H1 (cell line): ENCODE measurements at regions not wholly inside any gene's neighbourhood (a gene's known extent, or its start where the extent isn't known, plus 50 kb on each side); places are given as distances from the start of the nearest gene placed in this dataset.

Source experiments
- EGR1 ChIP-seq: IDR thresholded peaks from 2 replicates; pipeline ENCODE4 v1.6.1; 2011; ENCODE audit warnings: low read depth, low read length, borderline replicate concordance
- GABPA ChIP-seq: IDR thresholded peaks from 2 replicates; pipeline ENCODE4 v1.6.1; 2011; ENCODE audit warnings: mild to moderate bottlenecking, low read length, moderate library complexity, borderline replicate concordance; ENCODE audit not compliant: insufficient read depth
- POU5F1 ChIP-seq: IDR thresholded peaks from 2 replicates; pipeline ENCODE4 v1.6.1; 2011; ENCODE audit warnings: low read depth, mild to moderate bottlenecking, low read length, moderate library complexity
- SIX5 ChIP-seq: IDR thresholded peaks from 2 replicates; pipeline ENCODE4 v1.6.1; 2011; ENCODE audit warnings: mild to moderate bottlenecking, low read depth, low read length
- TAF1 ChIP-seq: IDR thresholded peaks from 2 replicates; pipeline ENCODE4 v1.6.1; 2011; ENCODE audit warnings: mild to moderate bottlenecking, low read depth, low read length
- TF ChIP-seq, protein P1 (sequence below): fragments of 300-600 bp; sonication (generic); IDR thresholded peaks from 2 replicates; pipeline ENCODE4 v1.7.1; 2012; ENCODE audit warnings: low read length, moderate library complexity, mild to moderate bottlenecking, inconsistent platforms; ENCODE audit not compliant: insufficient replicate concordance

DNA sequence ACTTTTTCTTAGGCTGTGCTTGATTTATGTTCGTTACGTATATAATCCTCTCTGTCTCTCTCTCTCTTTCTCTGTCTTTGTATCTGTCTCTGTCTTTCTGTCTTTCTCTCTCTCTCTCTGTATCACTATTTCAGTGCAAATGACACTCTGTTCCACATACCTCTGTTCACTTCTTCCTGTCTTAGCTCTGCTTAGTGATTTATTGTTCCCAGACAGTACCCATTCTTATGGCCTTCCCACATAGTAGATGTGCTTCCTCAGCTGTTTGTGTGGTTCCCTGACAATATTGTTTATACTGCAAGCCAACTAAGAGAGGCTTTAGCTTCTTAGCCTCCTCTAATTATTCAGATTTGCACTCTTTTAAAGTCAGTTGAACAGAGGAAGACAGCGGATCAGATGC lies 1244.2 kb downstream of the DIAPH3 start (continued):
- TF ChIP-seq, protein P1, sequence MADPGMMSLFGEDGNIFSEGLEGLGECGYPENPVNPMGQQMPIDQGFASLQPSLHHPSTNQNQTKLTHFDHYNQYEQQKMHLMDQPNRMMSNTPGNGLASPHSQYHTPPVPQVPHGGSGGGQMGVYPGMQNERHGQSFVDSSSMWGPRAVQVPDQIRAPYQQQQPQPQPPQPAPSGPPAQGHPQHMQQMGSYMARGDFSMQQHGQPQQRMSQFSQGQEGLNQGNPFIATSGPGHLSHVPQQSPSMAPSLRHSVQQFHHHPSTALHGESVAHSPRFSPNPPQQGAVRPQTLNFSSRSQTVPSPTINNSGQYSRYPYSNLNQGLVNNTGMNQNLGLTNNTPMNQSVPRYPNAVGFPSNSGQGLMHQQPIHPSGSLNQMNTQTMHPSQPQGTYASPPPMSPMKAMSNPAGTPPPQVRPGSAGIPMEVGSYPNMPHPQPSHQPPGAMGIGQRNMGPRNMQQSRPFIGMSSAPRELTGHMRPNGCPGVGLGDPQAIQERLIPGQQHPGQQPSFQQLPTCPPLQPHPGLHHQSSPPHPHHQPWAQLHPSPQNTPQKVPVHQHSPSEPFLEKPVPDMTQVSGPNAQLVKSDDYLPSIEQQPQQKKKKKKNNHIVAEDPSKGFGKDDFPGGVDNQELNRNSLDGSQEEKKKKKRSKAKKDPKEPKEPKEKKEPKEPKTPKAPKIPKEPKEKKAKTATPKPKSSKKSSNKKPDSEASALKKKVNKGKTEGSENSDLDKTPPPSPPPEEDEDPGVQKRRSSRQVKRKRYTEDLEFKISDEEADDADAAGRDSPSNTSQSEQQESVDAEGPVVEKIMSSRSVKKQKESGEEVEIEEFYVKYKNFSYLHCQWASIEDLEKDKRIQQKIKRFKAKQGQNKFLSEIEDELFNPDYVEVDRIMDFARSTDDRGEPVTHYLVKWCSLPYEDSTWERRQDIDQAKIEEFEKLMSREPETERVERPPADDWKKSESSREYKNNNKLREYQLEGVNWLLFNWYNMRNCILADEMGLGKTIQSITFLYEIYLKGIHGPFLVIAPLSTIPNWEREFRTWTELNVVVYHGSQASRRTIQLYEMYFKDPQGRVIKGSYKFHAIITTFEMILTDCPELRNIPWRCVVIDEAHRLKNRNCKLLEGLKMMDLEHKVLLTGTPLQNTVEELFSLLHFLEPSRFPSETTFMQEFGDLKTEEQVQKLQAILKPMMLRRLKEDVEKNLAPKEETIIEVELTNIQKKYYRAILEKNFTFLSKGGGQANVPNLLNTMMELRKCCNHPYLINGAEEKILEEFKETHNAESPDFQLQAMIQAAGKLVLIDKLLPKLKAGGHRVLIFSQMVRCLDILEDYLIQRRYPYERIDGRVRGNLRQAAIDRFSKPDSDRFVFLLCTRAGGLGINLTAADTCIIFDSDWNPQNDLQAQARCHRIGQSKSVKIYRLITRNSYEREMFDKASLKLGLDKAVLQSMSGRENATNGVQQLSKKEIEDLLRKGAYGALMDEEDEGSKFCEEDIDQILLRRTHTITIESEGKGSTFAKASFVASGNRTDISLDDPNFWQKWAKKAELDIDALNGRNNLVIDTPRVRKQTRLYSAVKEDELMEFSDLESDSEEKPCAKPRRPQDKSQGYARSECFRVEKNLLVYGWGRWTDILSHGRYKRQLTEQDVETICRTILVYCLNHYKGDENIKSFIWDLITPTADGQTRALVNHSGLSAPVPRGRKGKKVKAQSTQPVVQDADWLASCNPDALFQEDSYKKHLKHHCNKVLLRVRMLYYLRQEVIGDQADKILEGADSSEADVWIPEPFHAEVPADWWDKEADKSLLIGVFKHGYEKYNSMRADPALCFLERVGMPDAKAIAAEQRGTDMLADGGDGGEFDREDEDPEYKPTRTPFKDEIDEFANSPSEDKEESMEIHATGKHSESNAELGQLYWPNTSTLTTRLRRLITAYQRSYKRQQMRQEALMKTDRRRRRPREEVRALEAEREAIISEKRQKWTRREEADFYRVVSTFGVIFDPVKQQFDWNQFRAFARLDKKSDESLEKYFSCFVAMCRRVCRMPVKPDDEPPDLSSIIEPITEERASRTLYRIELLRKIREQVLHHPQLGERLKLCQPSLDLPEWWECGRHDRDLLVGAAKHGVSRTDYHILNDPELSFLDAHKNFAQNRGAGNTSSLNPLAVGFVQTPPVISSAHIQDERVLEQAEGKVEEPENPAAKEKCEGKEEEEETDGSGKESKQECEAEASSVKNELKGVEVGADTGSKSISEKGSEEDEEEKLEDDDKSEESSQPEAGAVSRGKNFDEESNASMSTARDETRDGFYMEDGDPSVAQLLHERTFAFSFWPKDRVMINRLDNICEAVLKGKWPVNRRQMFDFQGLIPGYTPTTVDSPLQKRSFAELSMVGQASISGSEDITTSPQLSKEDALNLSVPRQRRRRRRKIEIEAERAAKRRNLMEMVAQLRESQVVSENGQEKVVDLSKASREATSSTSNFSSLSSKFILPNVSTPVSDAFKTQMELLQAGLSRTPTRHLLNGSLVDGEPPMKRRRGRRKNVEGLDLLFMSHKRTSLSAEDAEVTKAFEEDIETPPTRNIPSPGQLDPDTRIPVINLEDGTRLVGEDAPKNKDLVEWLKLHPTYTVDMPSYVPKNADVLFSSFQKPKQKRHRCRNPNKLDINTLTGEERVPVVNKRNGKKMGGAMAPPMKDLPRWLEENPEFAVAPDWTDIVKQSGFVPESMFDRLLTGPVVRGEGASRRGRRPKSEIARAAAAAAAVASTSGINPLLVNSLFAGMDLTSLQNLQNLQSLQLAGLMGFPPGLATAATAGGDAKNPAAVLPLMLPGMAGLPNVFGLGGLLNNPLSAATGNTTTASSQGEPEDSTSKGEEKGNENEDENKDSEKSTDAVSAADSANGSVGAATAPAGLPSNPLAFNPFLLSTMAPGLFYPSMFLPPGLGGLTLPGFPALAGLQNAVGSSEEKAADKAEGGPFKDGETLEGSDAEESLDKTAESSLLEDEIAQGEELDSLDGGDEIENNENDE: no peak
- no peak for TF ChIP-seq EGR1
- no peak for TF ChIP-seq POU5F1
- TF ChIP-seq TAF1: no peak
- TF ChIP-seq SIX5: no peak
- TF ChIP-seq GABPA: no peak
